Fibroblast of the aortic adventitia (primary cell): ENCODE measurements at regions not wholly inside any gene's neighbourhood (a gene's known extent, or its start where the extent isn't known, plus 50 kb on each side); places are given as distances from the start of the nearest gene placed in this dataset.

ENCODE experiments used
- DNase-seq: peaks from one replicate; pipeline ENCODE4 v3.0.0-alpha.2; 2010; ENCODE audit warnings: low read depth
- H3K4me3 ChIP-seq: 2 replicates; pipeline ENCODE4 v1.5.1; 2011; ENCODE audit warnings: low read depth, mild to moderate bottlenecking, control low read depth, low read length, moderate library complexity
- CTCF ChIP-seq: IDR thresholded peaks from 2 replicates; pipeline ENCODE4 v1.5.1; 2011; ENCODE audit warnings: mild to moderate bottlenecking, low read length, control low read depth, inconsistent platforms; ENCODE audit not compliant: insufficient read depth

GRCh38 chr10:117894339-117894738 lies 152.4 kb downstream of the RAB11FIP2 start:
- H3K4me3 ChIP-seq = no peak overlapping the region
- no peak for TF ChIP-seq CTCF
- no peak for DNase-seq

DNA sequence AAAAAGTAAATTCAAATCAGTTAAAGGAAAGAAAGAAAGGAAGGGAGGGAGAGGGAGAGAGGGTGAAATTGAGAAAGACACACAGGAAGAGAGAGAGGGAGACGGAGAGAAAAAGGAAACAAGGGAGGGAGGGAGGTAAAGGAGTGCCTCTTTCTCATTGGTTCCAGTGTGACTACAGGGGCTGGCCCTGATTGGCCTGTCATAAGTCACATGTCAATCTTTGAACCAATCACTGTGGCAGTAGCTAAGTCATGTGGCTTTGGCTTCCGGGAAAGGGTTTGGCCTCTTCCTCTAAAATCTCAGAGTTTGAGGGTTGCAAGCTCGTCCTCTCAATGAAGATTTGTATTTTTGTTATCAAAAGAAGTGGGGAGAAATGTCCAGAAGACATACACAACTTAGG lies 150.2 kb downstream of the RAB11FIP2 start:
- TF ChIP-seq CTCF = no peak
- no peak for DNase-seq

GRCh38 chr10:117899181-117899683 lies 147.5 kb downstream of the RAB11FIP2 start:
- no peak for TF ChIP-seq CTCF
- DNase-seq = no peak
- no peak overlapping the region for H3K4me3 ChIP-seq

More for the DNA sequence above, 150.2 kb downstream of the RAB11FIP2 start:
- no peak overlapping the region for H3K4me3 ChIP-seq

DNA sequence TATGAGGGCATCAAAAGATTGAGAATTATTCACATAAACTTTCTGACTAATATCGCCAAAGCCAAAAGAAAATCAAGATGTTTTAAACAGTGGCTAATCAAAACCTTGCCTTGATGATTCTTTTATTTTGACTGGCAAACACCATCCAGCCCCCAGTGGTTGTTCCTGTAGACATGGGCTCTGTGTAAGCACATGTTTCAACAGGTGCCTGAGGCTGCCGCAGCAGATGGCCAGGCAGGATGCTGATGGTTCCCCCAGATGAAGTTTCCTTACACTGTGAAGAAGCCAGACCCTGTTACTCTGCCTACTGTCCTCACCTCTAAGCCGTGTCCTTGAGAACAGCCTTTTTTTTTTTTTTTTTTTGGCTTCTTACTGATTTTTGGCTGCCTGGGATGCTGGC lies 146.5 kb downstream of the RAB11FIP2 start:
- DNase-seq = no peak
- H3K4me3 ChIP-seq = no peak overlapping the region
- no peak for TF ChIP-seq CTCF

- DNase-seq = no peak
- H3K4me3 ChIP-seq = no peak overlapping the region
- no peak for TF ChIP-seq CTCF
Measured at GRCh38 chr10:117903854-117904253, 142.9 kb downstream of the RAB11FIP2 start.

GRCh38 chr10:117905404-117905803 lies 141.3 kb downstream of the RAB11FIP2 start:
- no peak for TF ChIP-seq CTCF
- no peak for DNase-seq
- no peak overlapping the region for H3K4me3 ChIP-seq

- TF ChIP-seq CTCF = no peak
- no peak for DNase-seq
- H3K4me3 ChIP-seq = no peak overlapping the region
Measured at GRCh38 chr10:117911684-117912083, 135.1 kb downstream of the RAB11FIP2 start.
